NCI-H748 (cell line): ENCODE measurements at regions not wholly inside any gene's neighbourhood (a gene's known extent, or its start where the extent isn't known, plus 50 kb on each side); places are given as distances from the start of the nearest gene placed in this dataset.

Source experiments
- DNase-seq: peaks from one replicate; lab custom pipeline; 2025; ENCODE audit not compliant: unreplicated experiment; lab: John Stamatoyannopoulos, UW

DNA sequence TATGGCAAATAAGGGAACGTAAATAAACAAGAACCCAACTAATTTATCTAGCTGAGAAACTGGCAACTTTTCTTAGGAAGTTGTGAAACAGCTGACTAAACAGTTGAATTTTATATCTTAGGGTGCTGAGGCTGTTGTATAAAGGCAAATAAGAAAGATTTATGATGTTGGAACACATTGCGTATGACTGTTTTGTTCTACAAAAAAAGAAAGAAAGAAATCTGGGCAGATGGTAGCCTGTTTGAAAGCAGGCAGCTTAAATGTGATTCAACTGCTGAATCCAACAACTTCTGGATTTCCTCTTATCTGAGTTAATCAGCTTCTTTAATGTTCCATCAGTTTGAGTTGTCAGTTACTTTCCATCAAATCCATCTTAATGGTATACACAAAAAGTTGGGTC, 214.5 kb downstream of the SNX13 start:
- DNase-seq, result no peak

DNA sequence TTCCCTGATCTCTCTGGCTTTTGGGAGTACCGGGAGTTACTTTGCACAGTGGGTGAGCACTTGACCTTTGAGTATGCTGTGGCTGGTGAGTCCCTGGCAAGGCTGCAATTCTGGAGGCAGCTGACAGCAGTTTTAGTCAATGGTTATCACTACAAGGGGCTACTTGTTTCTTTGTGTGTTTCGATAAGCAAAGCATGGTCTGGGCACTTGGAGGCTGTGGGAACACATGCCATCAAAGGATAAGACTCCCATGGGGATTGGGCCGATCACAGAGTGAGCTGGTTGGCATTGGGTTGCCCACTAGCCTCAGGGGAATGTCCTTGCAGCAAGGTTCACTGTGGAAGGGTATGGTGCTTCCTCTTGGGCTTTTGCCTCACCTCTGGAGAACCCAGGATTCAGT, 208.2 kb downstream of the SNX13 start:
- DNase-seq, result no peak
